IgD-negative memory B cell (primary cell): ENCODE measurements at regions not wholly inside any gene's neighbourhood (a gene's known extent, or its start where the extent isn't known, plus 50 kb on each side); places are given as distances from the start of the nearest gene placed in this dataset.
A peak's percentile ranks its signal among the peaks of the same experiment; 100 is the strongest.

ENCODE experiments used
- H3K27ac Mint-ChIP-seq, 3 donors: one replicate each; pipeline ENCODE4 v1.8.0; 2020 to 2022; ENCODE audit warnings: mild to moderate bottlenecking in 3 of 3, mixed read lengths in 3 of 3, moderate library complexity in 1 of 3
- H3K27me3 Mint-ChIP-seq: one replicate; pipeline ENCODE4 v1.8.0; 2021; ENCODE audit warnings: mixed read lengths
- H3K36me3 Mint-ChIP-seq: one replicate; pipeline ENCODE4 v1.8.0; 2020; ENCODE audit warnings: mild to moderate bottlenecking, mixed read lengths
- H3K4me1 Mint-ChIP-seq, 3 donors: one replicate each; pipeline ENCODE4 v1.8.0; 2020 to 2022; ENCODE audit warnings: mixed read lengths in 3 of 3, mild to moderate bottlenecking in 1 of 3
- H3K4me3 Mint-ChIP-seq, 4 donors: one replicate each; pipeline ENCODE4 v1.8.0; 2020 to 2022; ENCODE audit warnings: mild to moderate bottlenecking in 4 of 4, mixed read lengths in 4 of 4, moderate library complexity in 3 of 4
- H3K9me3 Mint-ChIP-seq, 3 donors: one replicate each; pipeline ENCODE4 v1.8.0; 2020 to 2021; ENCODE audit warnings: mixed read lengths in 3 of 3, mild to moderate bottlenecking in 1 of 3

- Mint-ChIP-seq H3K27ac (no peak overlapping the region), H3K4me1 (peaks cover 0 to 7% (median 2%) of the 10 kb centered on the region in 3 donors), H3K9me3 (peaks cover 1 to 6% (median 5%) of the 10 kb centered on the region in 3 donors), H3K27me3 (peaks cover 7% of the 10 kb centered on the region), H3K36me3 (no peaks in the 10 kb centered on the region), H3K4me3 (no peak overlapping the region)
Observed at GRCh38 chr7:134391223-134391622, 67.7 kb downstream of the AKR1B1 start.

DNA sequence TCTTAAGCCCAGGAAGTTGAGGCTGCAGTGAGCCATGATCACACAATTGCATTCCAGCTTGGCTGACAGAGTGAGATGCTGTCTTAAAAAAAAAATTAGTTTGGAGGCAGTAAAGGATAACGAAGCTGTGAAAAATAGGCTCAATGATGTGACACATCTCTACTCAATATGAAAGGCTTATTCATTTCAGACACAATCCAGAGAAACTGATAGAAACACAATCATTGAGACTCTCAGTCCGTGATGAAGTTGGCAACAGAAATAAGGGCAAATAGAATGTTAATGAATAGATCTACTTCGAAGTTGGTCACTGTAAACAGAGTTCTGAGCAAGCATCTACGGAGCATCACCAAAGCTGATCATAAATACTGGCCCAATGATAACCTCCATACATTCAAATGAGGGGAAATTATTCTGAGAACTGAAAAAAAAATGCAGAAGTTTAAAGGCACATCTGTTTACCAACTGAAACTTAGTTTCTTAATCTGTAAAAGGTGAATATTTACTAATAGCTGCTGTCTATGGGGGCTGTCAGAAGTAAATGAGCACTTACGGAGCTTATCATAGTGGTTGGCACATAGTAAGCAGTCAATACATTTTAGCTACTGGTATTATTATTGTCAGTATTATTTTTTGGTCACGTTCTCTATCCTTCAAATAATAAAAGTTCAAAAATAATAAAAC, 70.4 kb downstream of the AKR1B1 start:
- H3K27me3 Mint-ChIP-seq, result no peaks in the 10 kb centered on the region
- no peak overlapping the region for H3K4me3 Mint-ChIP-seq
- peaks cover 2 to 6% (median 3%) of the 10 kb centered on the region in 3 donors for H3K9me3 Mint-ChIP-seq
- H3K36me3 Mint-ChIP-seq, result peaks cover 2% of the 10 kb centered on the region
- H3K4me1 Mint-ChIP-seq, result peaks cover 0 to 7% (median 2%) of the 10 kb centered on the region in 3 donors
- no peak overlapping the region for H3K27ac Mint-ChIP-seq

- H3K9me3 Mint-ChIP-seq, result peaks cover 0 to 3% (median 0%) of the 10 kb centered on the region in 3 donors
- H3K4me1 Mint-ChIP-seq, result peaks cover 0 to 1% (median 0%) of the 10 kb centered on the region in 3 donors
- no peak overlapping the region for H3K27ac Mint-ChIP-seq
- H3K4me3 Mint-ChIP-seq, result no peak overlapping the region
- peaks cover 2% of the 10 kb centered on the region for H3K36me3 Mint-ChIP-seq
- peaks cover 4% of the 10 kb centered on the region for H3K27me3 Mint-ChIP-seq
Observed at GRCh38 chr7:134378562-134378961, 61.8 kb upstream of the SLC35B4 start.

DNA sequence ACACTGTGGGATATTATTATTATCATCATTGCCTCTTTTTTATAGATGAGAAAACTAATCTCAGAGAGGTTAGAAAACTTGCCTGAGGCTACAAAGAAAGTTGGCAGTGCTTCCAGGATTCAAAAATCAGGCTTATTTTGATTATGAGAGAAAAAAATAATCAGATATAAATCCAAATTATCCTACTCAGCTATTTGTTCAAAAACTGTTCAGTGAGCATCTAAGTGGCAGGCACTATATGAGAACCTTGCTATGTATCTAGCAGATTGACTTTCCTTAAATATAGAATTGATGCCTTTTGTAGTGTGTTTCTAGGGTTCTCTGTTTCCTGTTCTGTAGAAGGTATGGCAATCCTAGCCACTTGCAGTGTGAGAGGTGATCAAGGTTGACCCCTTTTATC, 60.0 kb upstream of the SLC35B4 start:
- Mint-ChIP-seq H3K27me3 (peaks cover 4% of the 10 kb centered on the region), H3K27ac (no peak overlapping the region), H3K4me1 (peaks cover 0 to 1% (median 0%) of the 10 kb centered on the region in 3 donors), H3K4me3 (no peak overlapping the region), H3K36me3 (peaks cover 2% of the 10 kb centered on the region), H3K9me3 (peaks cover 0 to 3% (median 0%) of the 10 kb centered on the region in 3 donors)

DNA sequence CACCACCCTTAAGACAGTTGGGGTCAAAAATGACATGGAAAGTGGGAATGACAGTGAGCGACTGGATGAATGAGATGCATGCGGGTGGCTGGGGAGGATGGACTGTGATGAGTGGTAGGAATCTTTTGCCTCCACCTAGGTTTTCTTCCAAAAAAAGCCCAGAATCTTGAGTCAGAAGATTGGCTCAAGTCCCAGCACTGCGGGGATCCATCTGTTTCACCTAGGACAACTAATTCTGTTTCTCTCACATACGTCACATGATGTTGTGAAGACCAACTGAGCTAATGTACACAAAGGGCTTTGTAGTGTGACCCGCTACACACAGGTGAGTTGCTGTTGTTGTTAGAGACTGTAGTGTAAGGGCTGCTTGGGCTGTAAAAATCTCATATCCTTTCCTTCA, 58.5 kb upstream of the SLC35B4 start:
- Mint-ChIP-seq H3K27me3 (peaks cover 6% of the 10 kb centered on the region), H3K36me3 (peaks cover 2% of the 10 kb centered on the region), H3K27ac (no peak overlapping the region), H3K4me3 (peak overlapping the region in 1 of 4 donors; percentile 23), H3K9me3 (peaks cover 0 to 3% (median 0%) of the 10 kb centered on the region in 3 donors), H3K4me1 (peaks cover 0 to 1% (median 0%) of the 10 kb centered on the region in 3 donors)

DNA sequence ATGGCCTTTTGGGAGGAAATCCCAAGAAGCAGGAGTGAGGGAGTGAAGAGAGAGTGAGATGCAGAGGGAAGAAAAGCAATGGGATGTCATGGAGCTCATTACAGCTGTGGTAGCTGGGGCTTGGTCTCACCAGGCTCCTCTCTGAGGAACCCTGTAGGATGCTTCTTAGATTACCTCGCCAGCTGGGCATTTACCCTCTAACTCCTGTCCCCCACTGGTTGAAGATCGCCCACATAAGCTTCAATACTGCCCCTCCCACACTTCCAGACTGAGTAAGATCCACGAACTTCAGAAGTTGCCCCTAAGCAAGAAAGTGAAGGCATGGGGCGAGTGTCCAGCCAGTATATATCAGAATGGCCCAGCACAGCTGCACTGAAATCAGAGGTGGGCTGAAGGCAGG, 58.1 kb upstream of the SLC35B4 start:
- Mint-ChIP-seq H3K4me3 (peak overlapping the region in 1 of 4 donors; percentile 23), H3K27me3 (peaks cover 7% of the 10 kb centered on the region), H3K4me1 (peaks cover 0 to 1% (median 0%) of the 10 kb centered on the region in 3 donors), H3K9me3 (peaks cover 0 to 3% (median 1%) of the 10 kb centered on the region in 3 donors), H3K27ac (no peak overlapping the region), H3K36me3 (peaks cover 2% of the 10 kb centered on the region)

DNA sequence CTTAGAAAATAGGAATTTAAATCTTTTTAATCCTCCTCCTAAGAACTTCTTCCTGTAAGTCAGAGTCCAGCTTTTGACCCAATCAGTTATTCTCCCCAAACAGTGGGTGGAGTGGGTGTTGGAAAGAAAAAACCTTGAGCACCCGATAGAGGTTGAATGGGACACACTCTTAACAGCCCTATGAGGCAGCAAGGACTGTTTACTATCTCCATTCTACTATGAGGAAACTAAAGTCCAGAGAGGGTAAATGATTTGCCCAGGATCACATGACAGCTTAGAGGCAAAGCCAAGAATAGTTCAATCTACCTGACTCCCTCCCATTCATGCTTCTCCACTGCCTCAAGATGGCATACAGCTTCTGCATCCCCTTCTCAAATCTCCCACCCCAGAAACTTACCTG, 57.6 kb upstream of the SLC35B4 start:
- peaks cover 7% of the 10 kb centered on the region for H3K27me3 Mint-ChIP-seq
- peaks cover 0 to 1% (median 0%) of the 10 kb centered on the region in 3 donors for H3K4me1 Mint-ChIP-seq
- no peak overlapping the region for H3K4me3 Mint-ChIP-seq
- H3K9me3 Mint-ChIP-seq, result peaks cover 0 to 1% (median under 1%) of the 10 kb centered on the region in 3 donors
- H3K27ac Mint-ChIP-seq, result no peak overlapping the region
- H3K36me3 Mint-ChIP-seq, result peaks cover 2% of the 10 kb centered on the region

- peaks cover 5% of the 10 kb centered on the region for H3K27me3 Mint-ChIP-seq
- no peak overlapping the region for H3K4me3 Mint-ChIP-seq
- no peaks in the 10 kb centered on the region for H3K36me3 Mint-ChIP-seq
- no peak overlapping the region for H3K27ac Mint-ChIP-seq
- H3K4me1 Mint-ChIP-seq, result no peaks in the 10 kb centered on the region
- peaks cover 0 to 1% (median 0%) of the 10 kb centered on the region in 3 donors for H3K9me3 Mint-ChIP-seq
Observed at GRCh38 chr7:134372858-134373257, 56.1 kb upstream of the SLC35B4 start.

GRCh38 chr7:134371971-134372370, 55.2 kb upstream of the SLC35B4 start:
- Mint-ChIP-seq H3K4me1 (no peaks in the 10 kb centered on the region), H3K27ac (no peak overlapping the region), H3K4me3 (no peak overlapping the region), H3K27me3 (peaks cover 3% of the 10 kb centered on the region), H3K36me3 (no peaks in the 10 kb centered on the region), H3K9me3 (peaks cover 0 to 1% (median 0%) of the 10 kb centered on the region in 3 donors)

DNA sequence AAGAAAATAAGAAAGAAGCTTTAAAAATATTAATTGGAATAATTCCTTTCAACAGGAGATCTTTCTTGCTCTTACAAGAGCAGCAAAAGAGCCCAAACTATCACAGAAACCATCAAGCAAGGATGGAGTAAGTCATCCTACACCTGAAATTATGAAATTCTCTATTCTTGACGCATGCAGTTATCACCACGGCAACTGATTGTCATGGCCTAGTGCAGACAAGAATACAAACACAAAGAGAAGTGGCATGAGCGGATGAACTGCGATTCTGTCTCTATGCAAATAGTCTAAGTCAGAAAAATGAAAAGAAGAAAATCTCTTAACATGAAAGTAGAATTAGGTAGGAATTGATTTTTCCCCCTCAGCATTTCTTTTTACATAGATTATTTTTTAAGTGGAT, 54.8 kb upstream of the SLC35B4 start:
- Mint-ChIP-seq H3K27ac (no peak overlapping the region), H3K27me3 (peaks cover 3% of the 10 kb centered on the region), H3K4me3 (no peak overlapping the region), H3K4me1 (no peaks in the 10 kb centered on the region), H3K9me3 (peaks cover 0 to 1% (median 0%) of the 10 kb centered on the region in 3 donors), H3K36me3 (no peaks in the 10 kb centered on the region)

- H3K27me3 Mint-ChIP-seq, result peaks cover 3% of the 10 kb centered on the region
Observed at GRCh38 chr7:134370135-134370534, 53.4 kb upstream of the SLC35B4 start.

GRCh38 chr7:134368851-134369544, 52.3 kb upstream of the SLC35B4 start:
- Mint-ChIP-seq H3K27me3 (peaks cover 3% of the 10 kb centered on the region), H3K4me1 (no peaks in the 10 kb centered on the region), H3K27ac (no peak overlapping the region), H3K36me3 (no peaks in the 10 kb centered on the region), H3K4me3 (peak overlapping the region in 1 of 4 donors; percentile 9), H3K9me3 (peaks cover 0 to 1% (median 0%) of the 10 kb centered on the region in 3 donors)

More at GRCh38 chr7:134370135-134370534, 53.4 kb upstream of the SLC35B4 start:
- Mint-ChIP-seq H3K36me3 (no peaks in the 10 kb centered on the region), H3K9me3 (peaks cover 0 to 1% (median 0%) of the 10 kb centered on the region in 3 donors), H3K4me1 (no peaks in the 10 kb centered on the region), H3K4me3 (no peak overlapping the region), H3K27ac (no peak overlapping the region)

- Mint-ChIP-seq H3K27me3 (peaks cover 6% of the 10 kb centered on the region), H3K4me1 (no peaks in the 10 kb centered on the region), H3K27ac (no peak overlapping the region), H3K9me3 (peaks cover 0 to 1% (median 0%) of the 10 kb centered on the region in 3 donors), H3K4me3 (no peak overlapping the region), H3K36me3 (no peaks in the 10 kb centered on the region)
Observed at GRCh38 chr7:134367956-134368749, 51.4 kb upstream of the SLC35B4 start.
